ENCODE measurements at regions not wholly inside any gene's neighbourhood (a gene's known extent, or its start where the extent isn't known, plus 50 kb on each side); places are given as distances from the start of the nearest gene placed in this dataset.

GRCh38 chr2:200144571-200144970 lies 161.9 kb upstream of the SPATS2L start:
- no peak for DNase-seq (ENCODE audit: low read depth in 1 of 2, low spot score in 2 of 2)
- no peak overlapping the region for H3K27ac ChIP-seq

GRCh38 chr2:200146501-200146900 lies 160.0 kb upstream of the SPATS2L start:
- Histone ChIP-seq H3K27me3 (replicated peaks) (no peaks in the 10 kb centered on the region), H3K9me3 (replicated peaks) (peaks cover 3% of the 10 kb centered on the region), H3K4me3 (no peak overlapping the region), H3K36me3 (no peaks in the 10 kb centered on the region), H3K4me1 (replicated peaks) (no peaks in the 10 kb centered on the region), H3K27ac (no peak overlapping the region)
- DNase-seq (ENCODE audit: low read depth in 1 of 2, low spot score in 2 of 2), result no peak

More at GRCh38 chr2:200144571-200144970, 161.9 kb upstream of the SPATS2L start:
- Histone ChIP-seq H3K9me3 (replicated peaks) (no peaks in the 10 kb centered on the region), H3K4me1 (replicated peaks) (no peaks in the 10 kb centered on the region), H3K4me3 (no peak overlapping the region), H3K36me3 (no peaks in the 10 kb centered on the region), H3K27me3 (replicated peaks) (0 out of 2 replicates have a peak, but pooled peaks cover 3% of the 10 kb centered on the region)

DNA sequence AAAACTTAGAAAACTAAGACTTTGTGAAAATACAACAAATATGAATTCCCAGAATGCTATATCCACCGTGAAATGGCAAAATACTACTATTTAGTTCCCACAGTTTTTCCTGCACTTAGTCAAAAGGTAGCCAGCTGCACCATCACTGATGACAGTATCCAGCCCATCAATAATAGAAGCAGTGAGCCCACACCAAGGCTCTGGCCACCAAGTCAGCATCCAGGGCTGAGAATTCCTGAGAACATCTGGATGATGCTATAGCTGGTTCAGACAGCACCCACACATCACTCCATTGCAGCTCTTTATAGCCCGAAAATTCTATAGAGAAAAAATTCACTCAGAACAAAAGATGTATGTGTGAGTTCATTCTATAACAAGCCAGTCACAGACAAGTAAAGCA lies 159.1 kb upstream of the SPATS2L start:
- Histone ChIP-seq H3K4me3 (no peak overlapping the region), H3K27me3 (replicated peaks) (no peaks in the 10 kb centered on the region), H3K9me3 (replicated peaks) (peaks cover 3% of the 10 kb centered on the region), H3K4me1 (replicated peaks) (no peaks in the 10 kb centered on the region), H3K27ac (no peak overlapping the region), H3K36me3 (no peaks in the 10 kb centered on the region)
- no peak for DNase-seq (ENCODE audit: low read depth in 1 of 2, low spot score in 2 of 2)

GRCh38 chr2:200148366-200148765 lies 158.1 kb upstream of the SPATS2L start:
- Histone ChIP-seq H3K36me3 (no peaks in the 10 kb centered on the region), H3K4me3 (no peak overlapping the region), H3K4me1 (replicated peaks) (no peaks in the 10 kb centered on the region), H3K9me3 (replicated peaks) (peaks cover 3% of the 10 kb centered on the region), H3K27ac (no peak overlapping the region), H3K27me3 (replicated peaks) (no peaks in the 10 kb centered on the region)
- DNase-seq (ENCODE audit: low read depth in 1 of 2, low spot score in 2 of 2), result no peak

DNA sequence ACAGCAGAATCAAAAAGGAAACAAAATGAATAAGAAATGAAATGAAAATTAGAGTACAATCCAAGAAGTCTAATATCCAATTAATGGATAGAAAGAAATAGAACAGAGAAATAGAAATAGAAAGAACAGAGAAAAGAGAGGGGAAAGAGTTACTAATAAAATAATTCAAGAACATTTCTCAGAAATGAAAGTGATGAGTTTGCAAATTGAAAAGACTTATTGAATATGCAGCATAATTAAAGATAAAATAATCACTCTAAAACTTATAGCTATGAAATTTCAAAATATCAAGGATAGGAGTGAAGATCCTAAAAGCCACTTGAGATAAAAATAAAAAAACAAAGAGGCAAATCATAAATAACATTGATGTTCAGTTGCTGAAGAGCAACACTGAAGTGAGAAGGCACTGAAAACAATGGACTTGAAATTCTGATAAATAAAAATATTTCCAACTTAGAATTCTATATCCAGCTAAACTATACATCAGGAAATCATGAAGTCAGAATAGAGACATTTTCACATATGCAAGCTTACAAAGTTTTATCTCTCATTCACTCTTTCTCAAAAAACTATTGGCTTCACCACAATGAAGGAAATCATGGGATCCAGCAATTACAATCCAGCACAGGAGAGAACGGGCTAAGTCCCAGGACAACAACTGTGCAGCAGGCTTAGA lies 155.9 kb upstream of the SPATS2L start:
- H3K4me1 ChIP-seq (replicated peaks), result no peaks in the 10 kb centered on the region
- H3K36me3 ChIP-seq, result no peaks in the 10 kb centered on the region
- no peak overlapping the region for H3K4me3 ChIP-seq
- H3K27me3 ChIP-seq (replicated peaks), result no peaks in the 10 kb centered on the region
- peaks cover 3% of the 10 kb centered on the region for H3K9me3 ChIP-seq (replicated peaks)
- H3K27ac ChIP-seq, result no peak overlapping the region
- DNase-seq (ENCODE audit: low read depth in 1 of 2, low spot score in 2 of 2), result no peak

DNA sequence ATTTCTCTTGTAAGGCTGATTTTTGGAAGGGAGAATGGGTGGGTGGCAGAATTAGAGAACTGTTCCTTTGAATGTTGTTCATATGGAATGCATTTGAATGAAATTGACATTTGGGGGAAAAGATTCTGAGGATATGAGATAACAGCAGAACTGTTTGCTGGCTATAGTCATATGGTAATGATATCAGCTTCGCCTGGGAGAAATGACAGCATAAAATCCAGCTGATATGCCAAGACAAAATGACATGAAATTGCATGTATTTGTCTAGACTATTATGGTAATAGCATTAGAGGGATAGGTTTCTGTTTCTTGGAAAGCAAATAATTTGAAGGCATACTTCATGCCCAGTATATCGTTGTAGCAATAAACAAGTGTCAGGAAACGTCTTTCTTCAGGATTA lies 150.8 kb upstream of the SPATS2L start:
- Histone ChIP-seq H3K36me3 (no peaks in the 10 kb centered on the region), H3K27me3 (replicated peaks) (no peaks in the 10 kb centered on the region), H3K9me3 (replicated peaks) (peaks cover 3% of the 10 kb centered on the region), H3K27ac (no peak overlapping the region), H3K4me1 (replicated peaks) (peaks cover 16% of the 10 kb centered on the region), H3K4me3 (no peak overlapping the region)
- DNase-seq (ENCODE audit: low read depth in 1 of 2, low spot score in 2 of 2), result no peak

DNA sequence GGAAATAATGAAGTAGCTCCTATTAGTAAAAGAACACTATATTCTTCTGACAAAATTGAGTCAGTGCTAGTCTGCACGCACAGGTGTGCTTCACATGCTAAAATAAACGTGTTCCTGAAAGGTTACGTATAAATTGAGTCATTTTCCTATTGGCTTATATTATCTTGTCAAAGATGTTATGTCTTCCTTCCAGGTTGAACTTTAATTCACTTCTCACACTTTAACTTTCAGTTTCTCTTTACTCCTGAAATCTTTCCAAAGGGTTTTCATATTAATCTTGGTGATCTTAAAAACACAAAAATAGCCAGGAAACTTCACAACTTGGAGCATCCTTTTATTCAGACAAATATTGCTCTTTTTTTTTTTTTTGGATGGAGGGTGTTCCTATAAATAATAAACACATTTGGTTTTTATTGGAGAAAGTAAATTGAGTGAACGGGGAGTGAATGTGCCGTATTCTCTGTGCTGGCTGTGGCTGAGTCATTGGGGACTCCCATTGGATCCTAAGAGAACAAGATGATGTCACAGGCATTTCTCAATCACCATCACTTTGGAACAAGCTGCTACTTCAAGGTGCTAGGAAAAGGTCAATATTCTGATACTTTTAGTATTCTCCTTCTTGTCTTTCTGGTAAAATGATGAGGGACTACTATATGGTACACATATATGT lies 150.2 kb upstream of the SPATS2L start:
- Histone ChIP-seq H3K27me3 (replicated peaks) (no peaks in the 10 kb centered on the region), H3K36me3 (no peaks in the 10 kb centered on the region), H3K27ac (no peak overlapping the region), H3K9me3 (replicated peaks) (no peaks in the 10 kb centered on the region; the same call in none of the 2 replicates), H3K4me3 (peak overlapping the region; percentile 28), H3K4me1 (replicated peaks) (peaks cover 16% of the 10 kb centered on the region)
- DNase-seq (ENCODE audit: low read depth in 1 of 2, low spot score in 2 of 2), result peak in 1 of 2 experiments; percentile 57

DNA sequence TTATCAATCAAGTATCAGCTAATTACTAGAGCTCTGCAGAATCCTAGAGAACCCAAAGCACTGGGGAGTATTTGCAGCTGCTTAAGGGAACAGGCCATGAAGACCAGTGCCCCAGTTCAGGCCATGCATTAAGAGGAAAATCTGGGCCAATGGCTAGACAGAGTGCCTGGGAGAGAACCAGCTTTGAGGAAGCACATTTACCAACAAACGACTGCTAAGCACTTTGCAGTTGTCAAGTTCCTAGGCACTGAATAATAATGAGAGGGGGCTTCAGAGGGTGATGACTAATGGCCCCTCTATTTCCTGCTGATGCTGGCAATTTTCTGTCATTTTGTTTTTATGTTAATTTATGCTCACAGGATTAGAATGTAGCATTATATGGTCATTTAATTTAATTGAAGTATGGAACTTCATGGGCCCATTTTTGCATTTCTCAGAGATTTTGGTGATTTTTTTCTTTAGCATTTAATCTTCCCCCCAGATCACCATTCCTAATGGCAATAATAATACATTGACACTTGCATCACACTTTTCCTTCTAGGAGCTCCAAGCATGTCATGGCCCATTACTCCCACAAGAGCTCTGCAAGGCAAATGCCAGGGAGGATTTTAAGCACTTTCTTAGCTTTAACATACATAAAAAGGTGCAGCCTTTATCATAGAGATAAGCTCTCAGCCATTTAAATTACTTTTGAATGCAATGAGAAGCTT lies 147.7 kb upstream of the SPATS2L start:
- no peaks in the 10 kb centered on the region for H3K27me3 ChIP-seq (replicated peaks)
- peaks cover 16% of the 10 kb centered on the region for H3K4me1 ChIP-seq (replicated peaks)
- no peaks in the 10 kb centered on the region for H3K9me3 ChIP-seq (replicated peaks)
- H3K4me3 ChIP-seq, result no peak overlapping the region
- H3K27ac ChIP-seq, result no peak overlapping the region
- no peak for DNase-seq (ENCODE audit: low read depth in 1 of 2, low spot score in 2 of 2)
- no peaks in the 10 kb centered on the region for H3K36me3 ChIP-seq

GRCh38 chr2:200159357-200159707 lies 147.2 kb upstream of the SPATS2L start:
- Histone ChIP-seq H3K36me3 (no peaks in the 10 kb centered on the region), H3K4me1 (replicated peaks) (peaks cover 16% of the 10 kb centered on the region), H3K27me3 (replicated peaks) (no peaks in the 10 kb centered on the region), H3K4me3 (no peak overlapping the region), H3K9me3 (replicated peaks) (no peaks in the 10 kb centered on the region), H3K27ac (no peak overlapping the region)
- DNase-seq (ENCODE audit: low read depth in 1 of 2, low spot score in 2 of 2), result no peak

DNA sequence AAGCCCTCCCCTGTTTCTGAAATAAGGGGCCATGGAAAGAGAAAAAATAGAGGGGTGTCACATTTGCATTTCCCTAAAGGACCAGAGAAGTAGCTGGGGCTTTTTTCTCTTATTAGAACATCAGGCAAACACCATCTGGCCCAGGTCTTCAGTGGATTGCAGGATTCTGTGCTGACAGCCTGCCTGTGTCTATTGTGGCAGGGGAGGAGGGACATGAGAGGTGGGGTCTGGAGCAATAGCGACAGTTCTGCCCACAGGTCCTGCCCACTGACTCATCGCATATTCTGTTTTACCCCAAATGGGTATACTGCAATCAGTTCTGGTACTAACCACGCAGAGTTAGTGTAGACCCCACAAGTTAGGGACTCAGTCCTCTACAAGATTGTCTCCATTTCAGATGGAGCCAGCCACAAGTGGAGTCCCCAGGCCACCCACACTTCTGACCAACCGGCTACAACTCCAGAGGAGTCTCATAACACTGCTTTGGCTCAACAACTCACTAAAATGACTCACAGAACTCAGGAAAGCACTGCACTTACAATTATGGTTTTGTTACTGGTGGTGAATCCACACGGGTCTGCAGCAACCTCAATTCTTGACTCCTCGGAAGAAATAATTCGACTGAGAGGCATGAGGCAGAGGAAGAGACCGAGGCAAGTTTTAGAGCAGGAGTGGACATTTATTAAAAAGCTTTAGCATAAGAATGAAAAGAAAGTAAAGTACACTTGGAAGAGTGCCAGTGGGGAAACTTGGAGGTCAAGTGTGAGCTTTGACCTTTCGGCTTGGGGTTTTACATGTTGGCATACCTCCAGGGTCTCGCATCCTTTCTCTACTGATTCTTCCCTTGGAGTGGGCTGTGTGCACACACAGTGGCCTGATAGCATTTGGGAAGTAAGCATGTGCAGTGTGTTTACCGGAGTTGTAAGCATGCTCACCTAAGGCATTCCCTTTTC lies 146.4 kb upstream of the SPATS2L start:
- no peak overlapping the region for H3K27ac ChIP-seq
- no peaks in the 10 kb centered on the region for H3K36me3 ChIP-seq
- no peaks in the 10 kb centered on the region for H3K27me3 ChIP-seq (replicated peaks)
- no peaks in the 10 kb centered on the region for H3K9me3 ChIP-seq (replicated peaks)
- peak; percentile 29 to 48 for DNase-seq (ENCODE audit: low read depth in 1 of 2, low spot score in 2 of 2)
- no peak overlapping the region for H3K4me3 ChIP-seq
- H3K4me1 ChIP-seq (replicated peaks), result peaks cover 16% of the 10 kb centered on the region

DNA sequence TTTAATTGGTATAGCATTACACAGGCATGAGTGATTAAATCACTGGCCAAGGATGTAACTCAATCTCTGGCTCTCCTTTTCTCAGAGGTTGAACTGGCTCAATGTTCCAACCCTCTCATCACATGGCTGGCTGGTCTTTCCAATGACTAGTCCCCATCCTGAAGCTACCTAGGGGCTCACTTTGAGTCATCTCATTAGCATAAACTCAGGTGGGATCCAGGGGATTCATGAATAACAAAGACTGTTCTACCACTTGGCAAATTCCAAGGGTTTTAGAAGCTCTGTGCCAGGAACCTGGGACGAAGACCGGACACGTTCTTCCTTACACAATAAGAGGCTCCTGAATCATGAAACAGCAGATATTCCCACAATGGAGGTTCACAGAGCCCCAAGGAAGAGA lies 145.0 kb upstream of the SPATS2L start:
- Histone ChIP-seq H3K4me3 (no peak overlapping the region), H3K27ac (no peak overlapping the region), H3K36me3 (no peaks in the 10 kb centered on the region), H3K4me1 (replicated peaks) (peaks cover 12% of the 10 kb centered on the region), H3K9me3 (replicated peaks) (no peaks in the 10 kb centered on the region), H3K27me3 (replicated peaks) (no peaks in the 10 kb centered on the region)
- DNase-seq (ENCODE audit: low read depth in 1 of 2, low spot score in 2 of 2), result no peak

DNA sequence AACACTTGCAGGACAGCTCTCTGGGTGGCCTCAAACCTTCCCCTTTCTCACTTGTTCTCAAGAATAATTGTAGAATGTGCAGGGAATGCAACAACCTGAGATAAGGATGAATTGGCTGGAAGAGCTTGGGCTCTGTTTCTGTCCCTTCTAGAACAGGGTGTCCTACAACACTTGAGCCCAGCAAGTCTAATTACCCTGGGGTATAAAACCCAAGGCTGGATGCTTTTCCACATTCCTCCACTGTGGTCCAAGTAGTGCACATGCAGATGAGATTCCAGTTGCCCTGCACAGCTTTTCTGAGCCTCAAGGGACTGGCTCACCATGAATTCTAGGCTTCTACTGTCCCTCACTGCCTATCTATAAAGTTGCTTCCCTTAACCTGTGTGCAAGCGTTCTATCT lies 140.8 kb upstream of the SPATS2L start:
- H3K4me1 ChIP-seq (replicated peaks), result no peaks in the 10 kb centered on the region
- no peak overlapping the region for H3K27ac ChIP-seq
- DNase-seq (ENCODE audit: low read depth in 1 of 2, low spot score in 2 of 2), result no peak
- H3K9me3 ChIP-seq (replicated peaks), result no peaks in the 10 kb centered on the region
- no peaks in the 10 kb centered on the region for H3K27me3 ChIP-seq (replicated peaks)
- H3K4me3 ChIP-seq, result no peak overlapping the region
- H3K36me3 ChIP-seq, result no peaks in the 10 kb centered on the region

GRCh38 chr2:200168641-200169555 lies 137.6 kb upstream of the SPATS2L start:
- H3K4me1 ChIP-seq (replicated peaks), result no peaks in the 10 kb centered on the region
- H3K36me3 ChIP-seq, result no peaks in the 10 kb centered on the region
- no peaks in the 10 kb centered on the region for H3K27me3 ChIP-seq (replicated peaks)
- H3K9me3 ChIP-seq (replicated peaks), result no peaks in the 10 kb centered on the region
- no peak overlapping the region for H3K27ac ChIP-seq
- no peak overlapping the region for H3K4me3 ChIP-seq
- DNase-seq (ENCODE audit: low read depth in 1 of 2, low spot score in 2 of 2), result no peak
